ENCODE measurements at regions not wholly inside any gene's neighbourhood (a gene's known extent, or its start where the extent isn't known, plus 50 kb on each side); places are given as distances from the start of the nearest gene placed in this dataset.
"Not testable (repeated sequence)": the region's sequence is repeated elsewhere in the genome, so short reads cannot be mapped to it uniquely, and the experiment has no call there.

DNA sequence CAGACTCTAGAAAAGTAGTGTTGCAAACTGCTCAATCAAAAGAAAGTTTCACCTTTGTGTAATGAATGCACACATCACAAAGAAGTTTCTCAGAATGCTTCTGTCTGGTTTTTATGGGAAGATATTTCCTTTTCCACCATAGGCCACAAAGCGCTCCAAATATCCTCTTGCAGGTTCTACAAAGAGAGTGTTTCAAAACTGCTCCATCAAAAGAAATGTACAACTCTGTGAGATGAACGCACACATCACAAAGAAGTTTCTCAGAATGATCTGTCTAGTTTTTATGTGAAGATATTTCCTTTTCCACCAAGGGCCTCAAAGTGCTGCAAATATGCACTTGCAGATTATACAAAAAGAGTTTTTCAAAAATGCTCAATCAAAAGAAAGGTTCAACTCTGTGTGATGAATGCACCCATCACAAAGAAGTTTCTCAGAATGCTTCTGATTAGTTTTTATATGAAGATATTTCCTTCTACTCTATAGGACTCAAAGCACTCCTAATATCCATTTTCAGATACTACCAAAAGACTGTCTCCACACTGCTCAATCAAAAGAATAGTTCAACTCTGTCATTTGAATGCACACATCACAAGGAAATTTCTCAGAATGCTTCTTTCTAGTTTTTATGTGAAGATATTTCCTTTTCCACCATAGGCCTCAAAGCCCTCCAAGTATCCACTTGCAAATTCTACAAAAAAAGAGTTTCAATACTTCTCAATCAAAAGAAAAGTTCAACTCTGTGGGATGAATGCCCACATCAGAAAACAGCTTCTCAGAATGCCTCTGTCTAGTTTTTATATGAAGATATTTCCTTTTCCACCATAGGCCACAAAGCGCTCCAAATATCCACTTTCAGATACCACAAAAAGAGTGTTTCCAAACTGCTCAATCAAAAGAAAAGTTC lies 1371.9 kb upstream of the DEFB115 start:
- TF ChIP-seq, protein P1, sequence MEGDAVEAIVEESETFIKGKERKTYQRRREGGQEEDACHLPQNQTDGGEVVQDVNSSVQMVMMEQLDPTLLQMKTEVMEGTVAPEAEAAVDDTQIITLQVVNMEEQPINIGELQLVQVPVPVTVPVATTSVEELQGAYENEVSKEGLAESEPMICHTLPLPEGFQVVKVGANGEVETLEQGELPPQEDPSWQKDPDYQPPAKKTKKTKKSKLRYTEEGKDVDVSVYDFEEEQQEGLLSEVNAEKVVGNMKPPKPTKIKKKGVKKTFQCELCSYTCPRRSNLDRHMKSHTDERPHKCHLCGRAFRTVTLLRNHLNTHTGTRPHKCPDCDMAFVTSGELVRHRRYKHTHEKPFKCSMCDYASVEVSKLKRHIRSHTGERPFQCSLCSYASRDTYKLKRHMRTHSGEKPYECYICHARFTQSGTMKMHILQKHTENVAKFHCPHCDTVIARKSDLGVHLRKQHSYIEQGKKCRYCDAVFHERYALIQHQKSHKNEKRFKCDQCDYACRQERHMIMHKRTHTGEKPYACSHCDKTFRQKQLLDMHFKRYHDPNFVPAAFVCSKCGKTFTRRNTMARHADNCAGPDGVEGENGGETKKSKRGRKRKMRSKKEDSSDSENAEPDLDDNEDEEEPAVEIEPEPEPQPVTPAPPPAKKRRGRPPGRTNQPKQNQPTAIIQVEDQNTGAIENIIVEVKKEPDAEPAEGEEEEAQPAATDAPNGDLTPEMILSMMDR (conservative IDR thresholded peaks at IDR 0.05; ENCODE audit: low read depth in 2 of 2), result not testable (repeated sequence)
- TF ChIP-seq, protein P2, sequence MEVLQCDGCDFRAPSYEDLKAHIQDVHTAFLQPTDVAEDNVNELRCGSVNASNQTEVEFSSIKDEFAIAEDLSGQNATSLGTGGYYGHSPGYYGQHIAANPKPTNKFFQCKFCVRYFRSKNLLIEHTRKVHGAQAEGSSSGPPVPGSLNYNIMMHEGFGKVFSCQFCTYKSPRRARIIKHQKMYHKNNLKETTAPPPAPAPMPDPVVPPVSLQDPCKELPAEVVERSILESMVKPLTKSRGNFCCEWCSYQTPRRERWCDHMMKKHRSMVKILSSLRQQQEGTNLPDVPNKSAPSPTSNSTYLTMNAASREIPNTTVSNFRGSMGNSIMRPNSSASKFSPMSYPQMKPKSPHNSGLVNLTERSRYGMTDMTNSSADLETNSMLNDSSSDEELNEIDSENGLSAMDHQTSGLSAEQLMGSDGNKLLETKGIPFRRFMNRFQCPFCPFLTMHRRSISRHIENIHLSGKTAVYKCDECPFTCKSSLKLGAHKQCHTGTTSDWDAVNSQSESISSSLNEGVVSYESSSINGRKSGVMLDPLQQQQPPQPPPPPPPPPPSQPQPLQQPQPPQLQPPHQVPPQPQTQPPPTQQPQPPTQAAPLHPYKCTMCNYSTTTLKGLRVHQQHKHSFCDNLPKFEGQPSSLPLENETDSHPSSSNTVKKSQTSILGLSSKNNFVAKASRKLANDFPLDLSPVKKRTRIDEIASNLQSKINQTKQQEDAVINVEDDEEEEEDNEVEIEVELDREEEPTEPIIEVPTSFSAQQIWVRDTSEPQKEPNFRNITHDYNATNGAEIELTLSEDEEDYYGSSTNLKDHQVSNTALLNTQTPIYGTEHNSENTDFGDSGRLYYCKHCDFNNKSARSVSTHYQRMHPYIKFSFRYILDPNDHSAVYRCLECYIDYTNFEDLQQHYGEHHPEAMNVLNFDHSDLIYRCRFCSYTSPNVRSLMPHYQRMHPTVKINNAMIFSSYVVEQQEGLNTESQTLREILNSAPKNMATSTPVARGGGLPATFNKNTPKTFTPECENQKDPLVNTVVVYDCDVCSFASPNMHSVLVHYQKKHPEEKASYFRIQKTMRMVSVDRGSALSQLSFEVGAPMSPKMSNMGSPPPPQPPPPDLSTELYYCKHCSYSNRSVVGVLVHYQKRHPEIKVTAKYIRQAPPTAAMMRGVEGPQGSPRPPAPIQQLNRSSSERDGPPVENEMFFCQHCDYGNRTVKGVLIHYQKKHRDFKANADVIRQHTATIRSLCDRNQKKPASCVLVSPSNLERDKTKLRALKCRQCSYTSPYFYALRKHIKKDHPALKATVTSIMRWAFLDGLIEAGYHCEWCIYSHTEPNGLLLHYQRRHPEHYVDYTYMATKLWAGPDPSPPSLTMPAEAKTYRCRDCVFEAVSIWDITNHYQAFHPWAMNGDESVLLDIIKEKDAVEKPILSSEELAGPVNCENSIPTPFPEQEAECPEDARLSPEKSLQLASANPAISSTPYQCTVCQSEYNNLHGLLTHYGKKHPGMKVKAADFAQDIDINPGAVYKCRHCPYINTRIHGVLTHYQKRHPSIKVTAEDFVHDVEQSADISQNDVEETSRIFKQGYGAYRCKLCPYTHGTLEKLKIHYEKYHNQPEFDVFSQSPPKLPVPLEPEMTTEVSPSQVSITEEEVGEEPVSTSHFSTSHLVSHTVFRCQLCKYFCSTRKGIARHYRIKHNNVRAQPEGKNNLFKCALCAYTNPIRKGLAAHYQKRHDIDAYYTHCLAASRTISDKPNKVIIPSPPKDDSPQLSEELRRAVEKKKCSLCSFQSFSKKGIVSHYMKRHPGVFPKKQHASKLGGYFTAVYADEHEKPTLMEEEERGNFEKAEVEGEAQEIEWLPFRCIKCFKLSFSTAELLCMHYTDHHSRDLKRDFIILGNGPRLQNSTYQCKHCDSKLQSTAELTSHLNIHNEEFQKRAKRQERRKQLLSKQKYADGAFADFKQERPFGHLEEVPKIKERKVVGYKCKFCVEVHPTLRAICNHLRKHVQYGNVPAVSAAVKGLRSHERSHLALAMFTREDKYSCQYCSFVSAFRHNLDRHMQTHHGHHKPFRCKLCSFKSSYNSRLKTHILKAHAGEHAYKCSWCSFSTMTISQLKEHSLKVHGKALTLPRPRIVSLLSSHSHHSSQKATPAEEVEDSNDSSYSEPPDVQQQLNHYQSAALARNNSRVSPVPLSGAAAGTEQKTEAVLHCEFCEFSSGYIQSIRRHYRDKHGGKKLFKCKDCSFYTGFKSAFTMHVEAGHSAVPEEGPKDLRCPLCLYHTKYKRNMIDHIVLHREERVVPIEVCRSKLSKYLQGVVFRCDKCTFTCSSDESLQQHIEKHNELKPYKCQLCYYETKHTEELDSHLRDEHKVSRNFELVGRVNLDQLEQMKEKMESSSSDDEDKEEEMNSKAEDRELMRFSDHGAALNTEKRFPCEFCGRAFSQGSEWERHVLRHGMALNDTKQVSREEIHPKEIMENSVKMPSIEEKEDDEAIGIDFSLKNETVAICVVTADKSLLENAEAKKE (CRISPR knock-in tag; IDR thresholded peaks at IDR 0.05), result not testable (repeated sequence)
- not testable (repeated sequence) for TF ChIP-seq EZH2 (IDR thresholded peaks at IDR 0.05; ENCODE audit: low read depth, unreplicated experiment); POLR2AphosphoS5 (IDR thresholded peaks at IDR 0.05; ENCODE audit: low read depth); JUNB (IDR thresholded peaks at IDR 0.05; ENCODE audit: unreplicated experiment); EZH2phosphoT487 (IDR thresholded peaks at IDR 0.05; ENCODE audit: unreplicated experiment); CREB1 (CRISPR knock-in tag; IDR thresholded peaks at IDR 0.05; ENCODE audit: low read depth); NANOG (IDR thresholded peaks at IDR 0.05; ENCODE audit: borderline replicate concordance); ZNF114 (CRISPR knock-in tag; IDR thresholded peaks at IDR 0.05); STAT1 (IDR thresholded peaks at IDR 0.05; ENCODE audit: unreplicated experiment); ZNF331 (CRISPR knock-in tag; IDR thresholded peaks at IDR 0.05; ENCODE audit: low read depth)
- TF ChIP-seq, protein P3, sequence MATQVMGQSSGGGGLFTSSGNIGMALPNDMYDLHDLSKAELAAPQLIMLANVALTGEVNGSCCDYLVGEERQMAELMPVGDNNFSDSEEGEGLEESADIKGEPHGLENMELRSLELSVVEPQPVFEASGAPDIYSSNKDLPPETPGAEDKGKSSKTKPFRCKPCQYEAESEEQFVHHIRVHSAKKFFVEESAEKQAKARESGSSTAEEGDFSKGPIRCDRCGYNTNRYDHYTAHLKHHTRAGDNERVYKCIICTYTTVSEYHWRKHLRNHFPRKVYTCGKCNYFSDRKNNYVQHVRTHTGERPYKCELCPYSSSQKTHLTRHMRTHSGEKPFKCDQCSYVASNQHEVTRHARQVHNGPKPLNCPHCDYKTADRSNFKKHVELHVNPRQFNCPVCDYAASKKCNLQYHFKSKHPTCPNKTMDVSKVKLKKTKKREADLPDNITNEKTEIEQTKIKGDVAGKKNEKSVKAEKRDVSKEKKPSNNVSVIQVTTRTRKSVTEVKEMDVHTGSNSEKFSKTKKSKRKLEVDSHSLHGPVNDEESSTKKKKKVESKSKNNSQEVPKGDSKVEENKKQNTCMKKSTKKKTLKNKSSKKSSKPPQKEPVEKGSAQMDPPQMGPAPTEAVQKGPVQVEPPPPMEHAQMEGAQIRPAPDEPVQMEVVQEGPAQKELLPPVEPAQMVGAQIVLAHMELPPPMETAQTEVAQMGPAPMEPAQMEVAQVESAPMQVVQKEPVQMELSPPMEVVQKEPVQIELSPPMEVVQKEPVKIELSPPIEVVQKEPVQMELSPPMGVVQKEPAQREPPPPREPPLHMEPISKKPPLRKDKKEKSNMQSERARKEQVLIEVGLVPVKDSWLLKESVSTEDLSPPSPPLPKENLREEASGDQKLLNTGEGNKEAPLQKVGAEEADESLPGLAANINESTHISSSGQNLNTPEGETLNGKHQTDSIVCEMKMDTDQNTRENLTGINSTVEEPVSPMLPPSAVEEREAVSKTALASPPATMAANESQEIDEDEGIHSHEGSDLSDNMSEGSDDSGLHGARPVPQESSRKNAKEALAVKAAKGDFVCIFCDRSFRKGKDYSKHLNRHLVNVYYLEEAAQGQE (IDR thresholded peaks at IDR 0.05; ENCODE audit: unreplicated experiment), result not testable (repeated sequence)
- TF ChIP-seq, protein P4, sequence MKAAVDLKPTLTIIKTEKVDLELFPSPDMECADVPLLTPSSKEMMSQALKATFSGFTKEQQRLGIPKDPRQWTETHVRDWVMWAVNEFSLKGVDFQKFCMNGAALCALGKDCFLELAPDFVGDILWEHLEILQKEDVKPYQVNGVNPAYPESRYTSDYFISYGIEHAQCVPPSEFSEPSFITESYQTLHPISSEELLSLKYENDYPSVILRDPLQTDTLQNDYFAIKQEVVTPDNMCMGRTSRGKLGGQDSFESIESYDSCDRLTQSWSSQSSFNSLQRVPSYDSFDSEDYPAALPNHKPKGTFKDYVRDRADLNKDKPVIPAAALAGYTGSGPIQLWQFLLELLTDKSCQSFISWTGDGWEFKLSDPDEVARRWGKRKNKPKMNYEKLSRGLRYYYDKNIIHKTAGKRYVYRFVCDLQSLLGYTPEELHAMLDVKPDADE (IDR thresholded peaks at IDR 0.05), result not testable (repeated sequence)

All from GM23338 (cell line).